HG03025 (cell line): ENCODE measurements at regions not wholly inside any gene's neighbourhood (a gene's known extent, or its start where the extent isn't known, plus 50 kb on each side); places are given as distances from the start of the nearest gene placed in this dataset.
A peak's percentile ranks its signal among the peaks of the same experiment; 100 is the strongest.

Experiments
- ATAC-seq: cut with Tn5 transposase; IDR thresholded peaks from one replicate; pipeline ENCODE4 v1.9.1; 2021; ENCODE audit warnings: mild to moderate bottlenecking, moderate library complexity; ENCODE audit not compliant: unreplicated experiment, low FRiP score

- no peak for ATAC-seq
Measured at GRCh38 chr1:98088381-98088780, 167.5 kb upstream of the DPYD start.

GRCh38 chr1:98086796-98087441 lies 166.1 kb upstream of the DPYD start:
- no peak for ATAC-seq

GRCh38 chr1:98086156-98086555 lies 165.3 kb upstream of the DPYD start:
- no peak for ATAC-seq

- no peak for ATAC-seq
Measured at GRCh38 chr1:98084188-98084587, 163.4 kb upstream of the DPYD start.

- ATAC-seq = no peak
Measured at GRCh38 chr1:98081944-98082343, 161.1 kb upstream of the DPYD start.

- no peak for ATAC-seq
Measured at GRCh38 chr1:98078596-98078995, 157.8 kb upstream of the DPYD start.

GRCh38 chr1:98077691-98078090 lies 156.9 kb upstream of the DPYD start:
- ATAC-seq = no peak

- ATAC-seq = no peak
Measured at GRCh38 chr1:98075626-98076025, 154.8 kb upstream of the DPYD start.

GRCh38 chr1:98073823-98074222 lies 153.0 kb upstream of the DPYD start:
- no peak for ATAC-seq

- ATAC-seq = no peak
Measured at GRCh38 chr1:98073106-98073505, 152.3 kb upstream of the DPYD start.

- no peak for ATAC-seq
Measured at GRCh38 chr1:98072047-98072446, 151.2 kb upstream of the DPYD start.

- ATAC-seq = no peak
Measured at GRCh38 chr1:98068016-98068415, 147.2 kb upstream of the DPYD start.

GRCh38 chr1:98066911-98067310 lies 146.1 kb upstream of the DPYD start:
- no peak for ATAC-seq

- no peak for ATAC-seq
Measured at GRCh38 chr1:98059620-98060019, 138.8 kb upstream of the DPYD start.

GRCh38 chr1:98058676-98059075 lies 137.8 kb upstream of the DPYD start:
- ATAC-seq = no peak

- ATAC-seq = no peak
Measured at GRCh38 chr1:98057236-98057910, 136.5 kb upstream of the DPYD start.

- no peak for ATAC-seq
Measured at GRCh38 chr1:98056781-98057180, 135.9 kb upstream of the DPYD start.

GRCh38 chr1:98055457-98055856 lies 134.6 kb upstream of the DPYD start:
- no peak for ATAC-seq

GRCh38 chr1:98054786-98055185 lies 134.0 kb upstream of the DPYD start:
- no peak for ATAC-seq

- no peak for ATAC-seq
Measured at GRCh38 chr1:98054367-98054701, 133.5 kb upstream of the DPYD start.

- ATAC-seq = peak; percentile 95
Measured at GRCh38 chr1:98053471-98054366, 132.9 kb upstream of the DPYD start.
